Ishikawa (cell line): ENCODE measurements at regions not wholly inside any gene's neighbourhood (a gene's known extent, or its start where the extent isn't known, plus 50 kb on each side); places are given as distances from the start of the nearest gene placed in this dataset.

ENCODE experiments used
- CEBPB ChIP-seq: IDR thresholded peaks from 2 replicates; pipeline ENCODE4 v1.6.1; 2012
- CREB1 ChIP-seq: IDR thresholded peaks from 2 replicates; pipeline ENCODE4 v1.6.1; 2012; ENCODE audit warnings: low read depth
- EGR1 ChIP-seq: IDR thresholded peaks from 2 replicates; pipeline ENCODE4 v1.6.1; 2012
- EP300 ChIP-seq: IDR thresholded peaks from 2 replicates; pipeline ENCODE4 v1.6.1; 2012; ENCODE audit warnings: borderline replicate concordance
- FOXM1 ChIP-seq: IDR thresholded peaks from 2 replicates; pipeline ENCODE4 v1.6.1; 2012; ENCODE audit warnings: low read depth, borderline replicate concordance
- NFIC ChIP-seq: IDR thresholded peaks from 2 replicates; pipeline ENCODE4 v1.6.1; 2012
- RAD21 ChIP-seq: IDR thresholded peaks from 2 replicates; pipeline ENCODE4 v1.6.1; 2012; ENCODE audit warnings: low read depth
- TAF1 ChIP-seq: IDR thresholded peaks from 2 replicates; pipeline ENCODE4 v1.6.1; 2012; ENCODE audit warnings: low read depth, mild to moderate bottlenecking
- TCF12 ChIP-seq: IDR thresholded peaks from 2 replicates; pipeline ENCODE4 v1.6.1; 2012; ENCODE audit warnings: low read depth
- TEAD4 ChIP-seq: IDR thresholded peaks from 2 replicates; pipeline ENCODE4 v1.6.1; 2012
- YY1 ChIP-seq: IDR thresholded peaks from 2 replicates; pipeline ENCODE4 v1.6.1; 2012; ENCODE audit warnings: low read depth
- ZBTB7A ChIP-seq: IDR thresholded peaks from 2 replicates; pipeline ENCODE4 v1.6.1; 2012; ENCODE audit warnings: low read depth
- TF ChIP-seq, protein P1 (sequence below): IDR thresholded peaks from 2 replicates; pipeline ENCODE4 v1.6.1; 2012
- TF ChIP-seq, protein P2 (sequence below): IDR thresholded peaks from 2 replicates; pipeline ENCODE4 v1.6.1; 2012; ENCODE audit warnings: low read depth, mild to moderate bottlenecking
- TF ChIP-seq, protein P3 (sequence below): IDR thresholded peaks from 2 replicates; pipeline ENCODE4 v1.6.1; 2012

DNA sequence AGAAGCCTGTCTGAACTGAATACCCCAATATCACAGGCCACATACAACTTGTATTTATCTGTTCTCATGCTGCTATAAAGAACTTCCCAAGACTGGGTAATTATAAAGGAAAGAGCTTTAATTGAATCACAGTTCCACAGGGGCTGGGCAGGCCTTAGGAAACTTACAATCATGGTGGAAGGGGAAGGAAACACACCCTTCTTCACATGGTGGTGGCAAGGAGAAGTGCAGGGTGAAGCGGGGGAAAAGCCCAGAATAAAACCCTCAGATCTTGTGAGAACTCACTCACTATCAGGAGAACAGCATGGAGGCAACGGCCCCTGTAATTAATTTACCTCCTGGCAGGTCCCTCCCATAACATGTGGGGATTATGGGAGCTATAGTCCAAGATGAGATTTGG lies 50.3 kb upstream of the FNDC1 start:
- no peak for TF ChIP-seq ZBTB7A

DNA sequence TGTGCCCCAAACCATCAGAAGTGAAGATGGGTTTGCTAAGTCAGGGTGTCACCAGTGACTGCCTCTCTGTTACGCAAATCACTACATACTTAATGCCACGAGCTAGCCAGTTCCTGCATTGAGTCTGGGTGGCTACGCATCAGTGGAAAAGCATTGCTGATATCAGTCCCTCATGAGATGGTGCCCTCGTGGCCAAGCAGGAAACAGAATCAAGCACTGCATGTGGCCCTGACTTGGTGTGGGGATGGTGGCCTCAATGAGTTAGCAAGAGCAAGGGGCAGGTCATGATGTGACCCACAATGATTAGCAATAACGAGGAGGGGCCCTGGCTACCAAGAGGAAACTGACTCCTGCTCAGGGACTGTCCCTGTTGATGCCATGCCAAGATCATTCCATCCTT lies 51.6 kb upstream of the FNDC1 start:
- TF ChIP-seq, protein P1, sequence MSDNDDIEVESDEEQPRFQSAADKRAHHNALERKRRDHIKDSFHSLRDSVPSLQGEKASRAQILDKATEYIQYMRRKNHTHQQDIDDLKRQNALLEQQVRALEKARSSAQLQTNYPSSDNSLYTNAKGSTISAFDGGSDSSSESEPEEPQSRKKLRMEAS, result no peak
- TF ChIP-seq RAD21 (no peak), EGR1 (no peak), NFIC (no peak)
- TF ChIP-seq, protein P2, sequence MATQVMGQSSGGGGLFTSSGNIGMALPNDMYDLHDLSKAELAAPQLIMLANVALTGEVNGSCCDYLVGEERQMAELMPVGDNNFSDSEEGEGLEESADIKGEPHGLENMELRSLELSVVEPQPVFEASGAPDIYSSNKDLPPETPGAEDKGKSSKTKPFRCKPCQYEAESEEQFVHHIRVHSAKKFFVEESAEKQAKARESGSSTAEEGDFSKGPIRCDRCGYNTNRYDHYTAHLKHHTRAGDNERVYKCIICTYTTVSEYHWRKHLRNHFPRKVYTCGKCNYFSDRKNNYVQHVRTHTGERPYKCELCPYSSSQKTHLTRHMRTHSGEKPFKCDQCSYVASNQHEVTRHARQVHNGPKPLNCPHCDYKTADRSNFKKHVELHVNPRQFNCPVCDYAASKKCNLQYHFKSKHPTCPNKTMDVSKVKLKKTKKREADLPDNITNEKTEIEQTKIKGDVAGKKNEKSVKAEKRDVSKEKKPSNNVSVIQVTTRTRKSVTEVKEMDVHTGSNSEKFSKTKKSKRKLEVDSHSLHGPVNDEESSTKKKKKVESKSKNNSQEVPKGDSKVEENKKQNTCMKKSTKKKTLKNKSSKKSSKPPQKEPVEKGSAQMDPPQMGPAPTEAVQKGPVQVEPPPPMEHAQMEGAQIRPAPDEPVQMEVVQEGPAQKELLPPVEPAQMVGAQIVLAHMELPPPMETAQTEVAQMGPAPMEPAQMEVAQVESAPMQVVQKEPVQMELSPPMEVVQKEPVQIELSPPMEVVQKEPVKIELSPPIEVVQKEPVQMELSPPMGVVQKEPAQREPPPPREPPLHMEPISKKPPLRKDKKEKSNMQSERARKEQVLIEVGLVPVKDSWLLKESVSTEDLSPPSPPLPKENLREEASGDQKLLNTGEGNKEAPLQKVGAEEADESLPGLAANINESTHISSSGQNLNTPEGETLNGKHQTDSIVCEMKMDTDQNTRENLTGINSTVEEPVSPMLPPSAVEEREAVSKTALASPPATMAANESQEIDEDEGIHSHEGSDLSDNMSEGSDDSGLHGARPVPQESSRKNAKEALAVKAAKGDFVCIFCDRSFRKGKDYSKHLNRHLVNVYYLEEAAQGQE, result no peak

DNA sequence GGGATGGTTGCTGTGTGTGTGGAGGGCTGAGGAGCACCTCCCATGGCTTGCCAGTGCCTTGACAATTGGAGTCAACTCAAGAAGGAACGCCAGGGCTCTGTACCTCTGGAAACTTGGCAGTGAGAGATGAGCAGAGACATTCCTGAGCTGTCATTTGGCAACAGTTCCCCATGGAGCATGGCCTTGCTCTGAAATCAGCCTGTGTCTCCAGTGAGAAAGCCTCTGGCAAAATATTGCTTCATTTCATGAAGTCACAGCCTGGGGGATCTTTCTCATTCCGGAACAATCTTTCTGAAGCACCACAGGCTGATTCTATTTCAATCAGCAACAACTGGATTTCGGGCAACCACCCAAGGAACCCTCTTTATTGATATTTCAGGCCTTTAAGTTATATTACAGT lies 52.2 kb upstream of the FNDC1 start:
- no peak for TF ChIP-seq EP300
- no peak for TF ChIP-seq NFIC
- no peak for TF ChIP-seq RAD21
- TF ChIP-seq EGR1, result no peak
- TF ChIP-seq, protein P1, result no peak
- TF ChIP-seq CREB1, result no peak

DNA sequence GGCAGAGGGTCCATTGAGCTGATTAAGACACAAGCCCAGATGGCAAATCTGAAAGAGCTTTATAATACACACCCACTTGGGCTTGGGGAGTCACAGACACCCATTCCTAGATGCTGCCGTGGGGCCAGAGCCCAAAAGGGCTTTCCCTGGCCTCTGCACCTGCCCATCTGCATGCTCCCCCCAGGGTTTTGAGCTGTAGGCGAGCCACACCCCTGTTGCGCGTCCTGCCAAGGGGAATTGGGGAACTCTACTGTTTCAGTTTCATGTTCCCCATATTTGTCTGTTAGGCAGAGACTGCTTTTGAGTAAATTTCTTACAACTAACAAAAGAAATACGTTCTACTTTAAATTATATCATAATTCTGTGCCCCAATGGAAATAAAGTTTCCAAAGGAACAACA lies 52.9 kb upstream of the FNDC1 start:
- TF ChIP-seq, protein P2, result no peak
- TF ChIP-seq ZBTB7A (no peak), YY1 (no peak), FOXM1 (no peak), EGR1 (no peak), EP300 (no peak), TCF12 (no peak), TEAD4 (no peak), NFIC (no peak), CREB1 (no peak), RAD21 (no peak)
- TF ChIP-seq, protein P3, sequence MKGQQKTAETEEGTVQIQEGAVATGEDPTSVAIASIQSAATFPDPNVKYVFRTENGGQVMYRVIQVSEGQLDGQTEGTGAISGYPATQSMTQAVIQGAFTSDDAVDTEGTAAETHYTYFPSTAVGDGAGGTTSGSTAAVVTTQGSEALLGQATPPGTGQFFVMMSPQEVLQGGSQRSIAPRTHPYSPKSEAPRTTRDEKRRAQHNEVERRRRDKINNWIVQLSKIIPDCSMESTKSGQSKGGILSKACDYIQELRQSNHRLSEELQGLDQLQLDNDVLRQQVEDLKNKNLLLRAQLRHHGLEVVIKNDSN, result no peak
- TF ChIP-seq, protein P1, result no peak

DNA sequence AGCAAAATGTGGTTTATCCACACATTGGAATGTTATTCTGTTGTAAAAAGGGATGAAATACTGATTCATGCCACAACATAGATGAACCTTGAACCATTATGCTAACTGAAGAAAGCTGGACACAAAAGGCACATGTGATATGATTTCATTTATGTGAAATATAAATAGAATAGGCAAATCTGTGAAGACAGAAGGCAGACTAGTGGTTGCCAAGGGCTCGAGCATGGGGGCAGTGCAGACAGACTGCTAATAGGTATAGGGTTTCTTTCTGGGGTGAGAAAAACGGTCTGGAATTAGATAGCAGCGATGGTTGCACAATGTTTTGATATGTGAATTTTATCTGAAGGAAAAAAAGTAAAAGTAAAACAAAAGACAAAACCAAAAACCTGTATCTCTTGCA lies 54.6 kb upstream of the FNDC1 start:
- TF ChIP-seq CREB1, result no peak
- no peak for TF ChIP-seq TCF12
- no peak for TF ChIP-seq EGR1
- TF ChIP-seq FOXM1, result no peak
- TF ChIP-seq, protein P1, result no peak
- no peak for TF ChIP-seq RAD21
- TF ChIP-seq CEBPB, result no peak
- TF ChIP-seq, protein P2, result no peak
- TF ChIP-seq EP300, result no peak
- TF ChIP-seq, protein P3, result no peak
- no peak for TF ChIP-seq ZBTB7A
- no peak for TF ChIP-seq TEAD4
- TF ChIP-seq YY1, result no peak
- no peak for TF ChIP-seq NFIC
- no peak for TF ChIP-seq TAF1
